IMR-90 (cell line): ENCODE measurements at regions not wholly inside any gene's neighbourhood (a gene's known extent, or its start where the extent isn't known, plus 50 kb on each side); places are given as distances from the start of the nearest gene placed in this dataset.

ENCODE experiments used
- ATAC-seq: fragments of 200-7000 bp; cut with Tn5 transposase; 2 replicates; pipeline ENCODE4 v1.9.1; 2020; ENCODE audit warnings: low read depth, mild to moderate bottlenecking, moderate library complexity
- BruUV-seq: library from RNA; stranded (reverse); fragments of 400-500 nt; replicated peaks from 2 replicates; lab custom pipeline; 2021; lab: Mats Ljungman, UMichigan
- CTCF ChIA-PET: fragments of 300-600 bp; formaldehyde crosslinking; extraction: SDS; loops from one replicate; lab custom pipeline; 2021; ENCODE audit warnings: antibody characterized with exemption; lab: Yijun Ruan, JAX
- POLR2A ChIA-PET: fragments of 300-600 bp; sonication (Branson Sonifier 250); formaldehyde crosslinking; loops from one replicate; lab custom pipeline; 2022; ENCODE audit warnings: antibody characterized with exemption; ENCODE audit not compliant: unreplicated experiment; lab: Charles Lee
- DNase-seq: peaks from one replicate; pipeline ENCODE4 v3.0.0; 2013
- H2AFZ ChIP-seq: replicated peaks from 2 replicates; pipeline ENCODE3; 2013; ENCODE audit warnings: low read length, mild to moderate bottlenecking; ENCODE audit not compliant: poor library complexity
- H2AK5ac ChIP-seq: 2 replicates; pipeline ENCODE4 v1.6.1; 2013; ENCODE audit warnings: low read depth, low read length, inconsistent platforms
- H2AK9ac ChIP-seq: replicated peaks from 2 replicates; pipeline ENCODE3; 2013; ENCODE audit warnings: mild to moderate bottlenecking, low read depth, low read length, moderate library complexity; ENCODE audit not compliant: poor library complexity
- H2BK120ac ChIP-seq: 2 replicates; pipeline ENCODE4 v1.6.1; 2013; ENCODE audit warnings: low read depth, low read length, inconsistent platforms
- H2BK15ac ChIP-seq: 3 replicates; pipeline ENCODE4 v1.6.1; 2013; ENCODE audit warnings: low read depth, low read length, inconsistent platforms
- H2BK20ac ChIP-seq: 2 replicates; pipeline ENCODE4 v1.6.1; 2013; ENCODE audit warnings: low read depth, mild to moderate bottlenecking, inconsistent platforms, low read length, moderate library complexity
- H2BK5ac ChIP-seq: 2 replicates; pipeline ENCODE4 v1.6.1; 2013; ENCODE audit warnings: mild to moderate bottlenecking, low read depth, low read length, inconsistent platforms; ENCODE audit not compliant: poor library complexity, severe bottlenecking
- H3K14ac ChIP-seq: replicated peaks from 2 replicates; pipeline ENCODE4 v1.6.1; 2013; ENCODE audit warnings: low read depth, low read length, inconsistent platforms
- H3K18ac ChIP-seq: 2 replicates; pipeline ENCODE4 v1.6.1; 2013; ENCODE audit warnings: low read depth, low read length, control low read depth
- H3K23ac ChIP-seq: 2 replicates; pipeline ENCODE4 v1.6.1; 2013; ENCODE audit warnings: low read depth, low read length, inconsistent platforms
- H3K27ac ChIP-seq: 2 replicates; pipeline ENCODE4 v1.5.1; 2013; ENCODE audit warnings: mild to moderate bottlenecking, control low read depth, low read length; ENCODE audit not compliant: insufficient read depth
- H3K27me3 ChIP-seq: 2 replicates; pipeline ENCODE4 v1.6.1; 2013; ENCODE audit warnings: low read length; ENCODE audit not compliant: control insufficient read depth, insufficient read depth
- H3K36me3 ChIP-seq: 2 replicates; pipeline ENCODE4 v1.6.1; 2013; ENCODE audit warnings: low read length, mixed read lengths; ENCODE audit not compliant: control insufficient read depth, insufficient read depth
- H3K4ac ChIP-seq: 2 replicates; pipeline ENCODE4 v1.6.1; 2013; ENCODE audit warnings: low read depth, low read length, inconsistent platforms
- H3K4me1 ChIP-seq: 2 replicates; pipeline ENCODE4 v1.6.1; 2013; ENCODE audit warnings: low read length, mixed read lengths; ENCODE audit not compliant: control insufficient read depth, insufficient read depth
- H3K4me2 ChIP-seq: 2 replicates; pipeline ENCODE4 v1.6.1; 2013; ENCODE audit warnings: low read depth, mild to moderate bottlenecking, control low read depth, low read length, moderate library complexity
- H3K4me3 ChIP-seq: 2 replicates; pipeline ENCODE4 v1.5.1; 2013; ENCODE audit warnings: low read depth, mild to moderate bottlenecking, control low read depth, low read length, moderate library complexity; ENCODE audit not compliant: insufficient read depth
- H3K56ac ChIP-seq: 2 replicates; pipeline ENCODE4 v1.6.1; 2013; ENCODE audit warnings: low read length, inconsistent platforms; ENCODE audit not compliant: insufficient read depth; ENCODE audit errors: extremely low read depth
- H3K79me1 ChIP-seq, 2 experiments: 2 replicates each; pipeline ENCODE4 v1.6.1; 2013; ENCODE audit warnings: low read length in 2 of 2, inconsistent platforms in 1 of 2, low read depth in 1 of 2
- H3K9ac ChIP-seq: 2 replicates; pipeline ENCODE4 v1.6.1; 2013; ENCODE audit warnings: low read depth, low read length, control low read depth
- H3K9me1 ChIP-seq: 2 replicates; pipeline ENCODE4 v1.6.1; 2013; ENCODE audit warnings: low read length, inconsistent platforms; ENCODE audit not compliant: insufficient read depth
- H3K9me3 ChIP-seq: 2 replicates; pipeline ENCODE4 v1.6.1; 2013; ENCODE audit warnings: low read length; ENCODE audit not compliant: control insufficient read depth, insufficient read depth
- H4K20me1 ChIP-seq: 2 replicates; pipeline ENCODE4 v1.6.1; 2013; ENCODE audit warnings: low read length, inconsistent platforms; ENCODE audit not compliant: insufficient read depth
- H4K5ac ChIP-seq: 2 replicates; pipeline ENCODE4 v1.6.1; 2013; ENCODE audit warnings: mild to moderate bottlenecking, low read depth, low read length, control low read depth
- H4K8ac ChIP-seq, 2 experiments: 2 replicates each; pipeline ENCODE4 v1.6.1; 2013; ENCODE audit warnings: low read depth in 2 of 2, low read length in 2 of 2, control low read depth in 1 of 2, inconsistent platforms in 1 of 2
- H4K91ac ChIP-seq: 2 replicates; pipeline ENCODE4 v1.6.1; 2013; ENCODE audit warnings: low read depth, low read length, inconsistent platforms; ENCODE audit not compliant: insufficient read depth
- MAZ ChIP-seq: IDR thresholded peaks from 2 replicates; pipeline ENCODE4 v1.6.1; 2012; ENCODE audit warnings: low read depth, mild to moderate bottlenecking, low read length, improper control_type of control experiment, moderate library complexity, borderline replicate concordance
- WGBS, 2 experiments: methylation state at CpG; one replicate each; pipeline versions ENCODE4 v1.1.5 to v1.1.7; 2013; ENCODE audit warnings: missing lambda C conversion rate in 2 of 2; ENCODE audit not compliant: insufficient read length in 1 of 2; ENCODE audit errors: extremely low coverage in 2 of 2; 5-methylcytosine and 5-hydroxymethylcytosine counted together
- dilution Hi-C: fragments of 300-500 bp; cut with HindIII; formaldehyde crosslinking; loops from one replicate; pipeline ENCODE4 v1.14.3; 2018; ENCODE audit warnings: low sequenced_read_pairs; ENCODE audit not compliant: unreplicated experiment
- in situ Hi-C: fragments of 300-500 bp; cut with MboI; formaldehyde crosslinking; loops from 3 replicates; pipeline ENCODE4 v1.14.3; 2019; ENCODE audit warnings: low sequenced_read_pairs, inconsistent platforms, mixed read lengths
- intact Hi-C: fragments of 100-400 bp; cut with micrococcal nuclease; formaldehyde crosslinking; loops from 2 replicates; pipeline ENCODE4 v1.10.0; 2022

- no peaks in the 10 kb centered on the region for H4K20me1 ChIP-seq
- H3K23ac ChIP-seq, result no peak overlapping the region
- H3K18ac ChIP-seq, result no peak overlapping the region; the same call in 1 of the 2 replicates
- H3K79me1 ChIP-seq, result no peaks in the 10 kb centered on the region
- H3K14ac ChIP-seq, result no peak overlapping the region
- no peak overlapping the region for H3K56ac ChIP-seq
- no peak for DNase-seq
- H2AFZ ChIP-seq, result no peak overlapping the region
- H3K27me3 ChIP-seq, result no peaks in the 10 kb centered on the region
- peak; percentile 76 for ATAC-seq
- no peak overlapping the region for H3K4ac ChIP-seq
- no peak overlapping the region for H4K91ac ChIP-seq
- H2BK5ac ChIP-seq, result no peak overlapping the region
- in situ Hi-C loops (no loop called here), intact Hi-C loops (loop anchor here (5.0 kb wide), 2 partner anchors 123 to 797 kb away; partner anchors contain the start of gene ACVR2A), dilution Hi-C loops (no loop called here)
- no peak overlapping the region for H2BK120ac ChIP-seq
- no peaks in the 10 kb centered on the region; the same call in 1 of the 2 replicates for H3K4me1 ChIP-seq
- no peak overlapping the region for H3K9ac ChIP-seq
- no CpG with 5 or more reads among the region's 4 CpGs for WGBS, 2 experiments
- no TSS peak for BruUV-seq
- peaks cover 3% of the 10 kb centered on the region; the same call in 1 of the 2 replicates for H3K9me3 ChIP-seq
- H3K4me2 ChIP-seq, result peak overlapping the region; percentile 49; the same call in 1 of the 2 replicates
- no peak overlapping the region for H2BK15ac ChIP-seq
- no peak overlapping the region for H2AK5ac ChIP-seq
- H4K5ac ChIP-seq, result no peak overlapping the region; the same call in 1 of the 2 replicates
- CTCF ChIA-PET, result no interaction called here
- H2AK9ac ChIP-seq, result no peak overlapping the region
- no peaks in the 10 kb centered on the region for H3K9me1 ChIP-seq
- H3K4me3 ChIP-seq, result no peak overlapping the region
- no peaks in the 10 kb centered on the region for H3K36me3 ChIP-seq
- peak overlapping the region; percentile 92; the same call in 1 of the 2 replicates for H3K27ac ChIP-seq
- no peak overlapping the region for H2BK20ac ChIP-seq
- POLR2A ChIA-PET, result no interaction called here
- no peak for TF ChIP-seq MAZ
- H4K8ac ChIP-seq, result no peak overlapping the region
Observed at GRCh38 chr2:147049957-147050356, 794.9 kb upstream of the ACVR2A start.
